Neural cell (in vitro differentiated cells): ENCODE measurements at regions not wholly inside any gene's neighbourhood (a gene's known extent, or its start where the extent isn't known, plus 50 kb on each side); places are given as distances from the start of the nearest gene placed in this dataset.

Experiments
- CTCF ChIP-seq: fragments of 450-650 bp; IDR thresholded peaks from 2 replicates; pipeline ENCODE4 v1.5.1; 2014; ENCODE audit warnings: antibody characterized with exemption, mild to moderate bottlenecking, moderate library complexity; ENCODE audit not compliant: poor library complexity, severe bottlenecking
- MXI1 ChIP-seq: fragments of 450-650 bp; conservative IDR thresholded peaks from 2 replicates; pipeline ENCODE4 v1.6.1; 2014; ENCODE audit warnings: antibody characterized with exemption, mild to moderate bottlenecking; ENCODE audit not compliant: poor library complexity, severe bottlenecking
- RAD21 ChIP-seq: fragments of 450-650 bp; conservative IDR thresholded peaks from 2 replicates; pipeline ENCODE4 v1.6.1; 2014; ENCODE audit warnings: antibody characterized with exemption, mild to moderate bottlenecking, moderate library complexity
- TAF1 ChIP-seq: IDR thresholded peaks from 2 replicates; pipeline ENCODE4 v1.6.1; 2012; ENCODE audit warnings: low read depth

GRCh38 chr22:47325249-47325648 lies 562.8 kb downstream of the TBC1D22A start:
- no peak for TF ChIP-seq CTCF
- TF ChIP-seq RAD21: no peak
- TF ChIP-seq TAF1: no peak
- no peak for TF ChIP-seq MXI1
